Osteoblast (primary cell): ENCODE measurements at regions not wholly inside any gene's neighbourhood (a gene's known extent, or its start where the extent isn't known, plus 50 kb on each side); places are given as distances from the start of the nearest gene placed in this dataset.
"Not testable (repeated sequence)": the region's sequence is repeated elsewhere in the genome, so short reads cannot be mapped to it uniquely, and the experiment has no call there.

ENCODE experiments used
- DNase-seq: peaks from one replicate; pipeline ENCODE4 v3.0.0; 2011; ENCODE audit warnings: low spot score, mixed read lengths; ENCODE audit not compliant: insufficient read length; ENCODE audit errors: missing footprints
- H2AFZ ChIP-seq: 2 replicates; pipeline ENCODE4 v1.6.0; 2011; ENCODE audit warnings: mild to moderate bottlenecking, low read length
- H3K27ac ChIP-seq: 2 replicates; pipeline ENCODE4 v1.5.1; 2011; ENCODE audit warnings: mild to moderate bottlenecking, low read depth, low read length, moderate library complexity
- H3K27me3 ChIP-seq: 2 replicates; pipeline ENCODE4 v1.6.0; 2012; ENCODE audit warnings: mild to moderate bottlenecking, control low read depth, inconsistent platforms, low read length, moderate library complexity; ENCODE audit not compliant: insufficient read depth
- H3K36me3 ChIP-seq: 2 replicates; pipeline ENCODE4 v1.5.1; 2011; ENCODE audit warnings: mild to moderate bottlenecking, low read length, control low read depth, moderate library complexity; ENCODE audit not compliant: insufficient read depth
- H3K4me1 ChIP-seq: 2 replicates; pipeline ENCODE4 v1.5.1; 2011; ENCODE audit warnings: mild to moderate bottlenecking, low read length, control low read depth, moderate library complexity; ENCODE audit not compliant: insufficient read depth
- H3K4me2 ChIP-seq: 2 replicates; pipeline ENCODE4 v1.6.0; 2011; ENCODE audit warnings: mild to moderate bottlenecking, low read length; ENCODE audit not compliant: insufficient read depth
- H3K4me3 ChIP-seq: fragments of 200-600 bp; sonication (generic); 3 replicates; pipeline ENCODE4 v1.5.1; 2012; ENCODE audit warnings: mild to moderate bottlenecking, low read length, inconsistent platforms; ENCODE audit not compliant: insufficient read depth
- H3K79me2 ChIP-seq: 2 replicates; pipeline ENCODE4 v1.6.0; 2012; ENCODE audit warnings: mild to moderate bottlenecking, low read length, control low read depth, inconsistent platforms; ENCODE audit not compliant: insufficient read depth
- H3K9me3 ChIP-seq: 2 replicates; pipeline ENCODE4 v1.5.1; 2011; ENCODE audit warnings: low read depth, low read length, control low read depth
- H4K20me1 ChIP-seq: 2 replicates; pipeline ENCODE4 v1.6.0; 2012; ENCODE audit warnings: mild to moderate bottlenecking, low read length, control low read depth; ENCODE audit not compliant: insufficient read depth
- CTCF ChIP-seq: IDR thresholded peaks from 2 replicates; pipeline ENCODE4 v1.5.1; 2011; ENCODE audit warnings: mild to moderate bottlenecking, low read depth, low read length, moderate library complexity; ENCODE audit errors: extremely low read depth

DNA sequence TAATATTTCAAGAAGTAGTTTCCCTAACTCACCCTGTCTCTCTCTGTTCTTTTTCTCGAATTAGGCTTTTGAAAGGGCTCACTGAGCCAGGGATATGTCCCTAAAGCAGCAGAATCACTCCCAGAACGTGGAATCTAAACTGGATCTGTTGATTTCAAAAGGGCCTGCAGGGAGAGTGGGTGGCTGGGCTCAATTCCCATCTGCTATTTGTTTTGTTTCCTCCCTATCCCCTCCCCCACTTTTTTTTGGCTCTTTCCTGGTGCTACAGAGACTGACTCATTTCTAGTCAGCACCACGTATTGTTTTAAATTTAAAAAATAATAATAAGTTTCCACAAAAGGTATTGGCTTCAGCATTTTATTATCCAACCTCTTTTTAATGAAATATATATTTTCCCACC lies 961.5 kb downstream of the FAM181B start:
- H4K20me1 ChIP-seq, result no peaks in the 10 kb centered on the region
- no peak overlapping the region for H3K27ac ChIP-seq
- H3K36me3 ChIP-seq, result no peaks in the 10 kb centered on the region
- no peak overlapping the region for H3K4me3 ChIP-seq
- no peak overlapping the region for H2AFZ ChIP-seq
- H3K4me1 ChIP-seq, result no peaks in the 10 kb centered on the region
- no peaks in the 10 kb centered on the region for H3K27me3 ChIP-seq
- H3K4me2 ChIP-seq, result no peak overlapping the region
- H3K79me2 ChIP-seq, result no peaks in the 10 kb centered on the region
- TF ChIP-seq CTCF, result no peak
- DNase-seq, result no peak
- H3K9me3 ChIP-seq, result no peaks in the 10 kb centered on the region

GRCh38 chr11:81769906-81770305 lies 963.8 kb downstream of the FAM181B start:
- not testable (repeated sequence) for DNase-seq, H3K36me3 ChIP-seq, H3K4me2 ChIP-seq, H3K4me1 ChIP-seq, H4K20me1 ChIP-seq, H3K27ac ChIP-seq, H2AFZ ChIP-seq, H3K9me3 ChIP-seq, H3K27me3 ChIP-seq, H3K4me3 ChIP-seq, H3K79me2 ChIP-seq

DNA sequence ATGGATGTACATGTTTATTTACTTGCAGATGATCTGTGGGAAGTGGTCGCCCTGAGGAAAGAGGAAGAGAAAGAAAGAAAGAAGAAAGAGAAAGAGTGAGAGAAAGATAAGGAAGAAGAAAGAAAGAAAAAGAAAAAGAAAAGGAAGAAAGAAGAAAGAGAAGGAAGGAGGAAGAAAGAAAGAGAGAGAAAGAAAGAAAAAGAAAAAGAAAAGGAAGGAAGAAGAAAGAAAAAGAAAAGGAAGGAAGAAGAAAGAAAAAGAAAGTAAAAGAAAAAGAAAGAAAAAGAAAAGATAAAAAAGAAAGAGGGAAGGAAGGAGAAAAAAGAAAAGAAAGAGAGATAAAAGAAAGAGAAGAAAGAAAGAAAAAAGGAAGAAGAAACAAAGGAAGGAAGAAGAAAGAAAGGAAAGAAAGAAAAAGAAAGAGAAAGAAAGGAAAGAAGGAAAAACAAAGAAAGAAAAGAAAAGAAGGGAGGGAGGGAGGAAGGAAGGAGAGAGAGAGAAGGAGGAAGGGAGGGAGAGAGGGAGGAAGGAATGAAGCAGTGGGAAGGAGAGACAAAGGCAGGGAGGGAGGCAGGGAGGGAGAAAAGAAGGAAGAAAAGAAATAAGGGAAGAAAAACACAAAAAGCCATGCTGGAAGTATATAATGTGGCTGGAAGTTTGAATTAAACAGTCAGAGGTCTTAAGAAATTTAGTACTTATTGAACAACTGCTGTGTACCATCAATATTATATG lies 976.6 kb downstream of the FAM181B start:
- H4K20me1 ChIP-seq, result no peaks in the 10 kb centered on the region

DNA sequence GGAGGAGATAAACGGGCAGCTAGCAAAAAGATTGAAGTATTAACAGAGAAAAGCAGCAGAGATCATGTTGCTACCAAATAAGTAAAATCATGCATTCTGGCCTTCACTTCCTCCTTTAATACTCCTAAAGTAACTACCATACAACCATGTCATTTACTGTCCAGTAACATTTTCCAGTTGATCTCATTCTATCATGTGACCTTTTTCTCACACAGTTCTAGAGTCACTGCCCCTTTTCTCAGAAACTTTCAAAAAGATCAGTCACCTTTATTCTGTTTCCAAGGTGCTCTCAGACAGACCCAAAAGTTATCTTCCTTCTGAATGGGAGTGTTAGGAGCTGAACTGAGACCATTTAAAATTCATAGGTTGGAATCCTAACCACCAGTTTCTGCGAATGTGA lies 984.4 kb downstream of the FAM181B start:
- Histone ChIP-seq H3K9me3 (no peaks in the 10 kb centered on the region), H3K4me1 (no peaks in the 10 kb centered on the region), H3K27me3 (no peaks in the 10 kb centered on the region), H3K4me2 (no peak overlapping the region), H3K4me3 (no peak overlapping the region), H3K27ac (no peak overlapping the region), H4K20me1 (no peaks in the 10 kb centered on the region), H3K79me2 (no peaks in the 10 kb centered on the region), H2AFZ (no peak overlapping the region), H3K36me3 (no peaks in the 10 kb centered on the region)
- DNase-seq, result no peak
- TF ChIP-seq CTCF, result no peak

More for the DNA sequence above, 976.6 kb downstream of the FAM181B start:
- Histone ChIP-seq H3K27me3 (no peaks in the 10 kb centered on the region), H3K4me2 (no peak overlapping the region), H3K4me1 (no peaks in the 10 kb centered on the region), H3K79me2 (no peaks in the 10 kb centered on the region), H3K36me3 (no peaks in the 10 kb centered on the region), H3K27ac (no peak overlapping the region), H3K4me3 (no peak overlapping the region), H3K9me3 (no peaks in the 10 kb centered on the region), H2AFZ (no peak overlapping the region)
- TF ChIP-seq CTCF, result no peak
- no peak for DNase-seq
